ENCODE measurements at regions not wholly inside any gene's neighbourhood (a gene's known extent, or its start where the extent isn't known, plus 50 kb on each side); places are given as distances from the start of the nearest gene placed in this dataset.

DNA sequence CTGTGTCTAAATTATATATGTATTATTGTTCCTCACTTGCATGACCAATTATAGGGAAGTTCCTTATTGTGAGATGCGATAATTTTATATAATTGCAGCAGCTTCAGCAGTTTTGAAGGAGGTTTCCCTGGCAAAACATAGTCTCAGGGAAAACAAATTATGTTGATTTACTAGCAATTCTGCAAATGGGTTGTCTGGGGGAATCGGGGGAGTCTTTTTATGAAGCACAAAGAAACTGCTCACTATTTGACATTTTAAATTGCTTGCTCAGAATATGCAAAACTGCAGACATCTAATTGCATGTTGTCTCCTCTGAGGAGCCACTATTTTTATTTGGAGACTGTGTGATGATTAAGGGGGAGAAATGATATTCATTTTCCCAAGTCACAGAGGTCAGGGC, 361.6 kb downstream of the YTHDC2 start:
- TF ChIP-seq, protein P1, sequence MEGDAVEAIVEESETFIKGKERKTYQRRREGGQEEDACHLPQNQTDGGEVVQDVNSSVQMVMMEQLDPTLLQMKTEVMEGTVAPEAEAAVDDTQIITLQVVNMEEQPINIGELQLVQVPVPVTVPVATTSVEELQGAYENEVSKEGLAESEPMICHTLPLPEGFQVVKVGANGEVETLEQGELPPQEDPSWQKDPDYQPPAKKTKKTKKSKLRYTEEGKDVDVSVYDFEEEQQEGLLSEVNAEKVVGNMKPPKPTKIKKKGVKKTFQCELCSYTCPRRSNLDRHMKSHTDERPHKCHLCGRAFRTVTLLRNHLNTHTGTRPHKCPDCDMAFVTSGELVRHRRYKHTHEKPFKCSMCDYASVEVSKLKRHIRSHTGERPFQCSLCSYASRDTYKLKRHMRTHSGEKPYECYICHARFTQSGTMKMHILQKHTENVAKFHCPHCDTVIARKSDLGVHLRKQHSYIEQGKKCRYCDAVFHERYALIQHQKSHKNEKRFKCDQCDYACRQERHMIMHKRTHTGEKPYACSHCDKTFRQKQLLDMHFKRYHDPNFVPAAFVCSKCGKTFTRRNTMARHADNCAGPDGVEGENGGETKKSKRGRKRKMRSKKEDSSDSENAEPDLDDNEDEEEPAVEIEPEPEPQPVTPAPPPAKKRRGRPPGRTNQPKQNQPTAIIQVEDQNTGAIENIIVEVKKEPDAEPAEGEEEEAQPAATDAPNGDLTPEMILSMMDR (conservative IDR thresholded peaks at IDR 0.05; ENCODE audit: low read depth, low read length): no peak
- TF ChIP-seq, protein P2, sequence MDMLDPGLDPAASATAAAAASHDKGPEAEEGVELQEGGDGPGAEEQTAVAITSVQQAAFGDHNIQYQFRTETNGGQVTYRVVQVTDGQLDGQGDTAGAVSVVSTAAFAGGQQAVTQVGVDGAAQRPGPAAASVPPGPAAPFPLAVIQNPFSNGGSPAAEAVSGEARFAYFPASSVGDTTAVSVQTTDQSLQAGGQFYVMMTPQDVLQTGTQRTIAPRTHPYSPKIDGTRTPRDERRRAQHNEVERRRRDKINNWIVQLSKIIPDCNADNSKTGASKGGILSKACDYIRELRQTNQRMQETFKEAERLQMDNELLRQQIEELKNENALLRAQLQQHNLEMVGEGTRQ (IDR thresholded peaks at IDR 0.05; ENCODE audit: low read depth, low read length): no peak
- TF ChIP-seq RAD21 (IDR thresholded peaks at IDR 0.05; ENCODE audit: low read length): no peak
- no peak for TF ChIP-seq POLR2A (IDR thresholded peaks at IDR 0.05; ENCODE audit: low read depth, low read length)
- TF ChIP-seq MXI1 (IDR thresholded peaks at IDR 0.05; ENCODE audit: borderline replicate concordance, low read depth, low read length): no peak
- TF ChIP-seq, protein P3, sequence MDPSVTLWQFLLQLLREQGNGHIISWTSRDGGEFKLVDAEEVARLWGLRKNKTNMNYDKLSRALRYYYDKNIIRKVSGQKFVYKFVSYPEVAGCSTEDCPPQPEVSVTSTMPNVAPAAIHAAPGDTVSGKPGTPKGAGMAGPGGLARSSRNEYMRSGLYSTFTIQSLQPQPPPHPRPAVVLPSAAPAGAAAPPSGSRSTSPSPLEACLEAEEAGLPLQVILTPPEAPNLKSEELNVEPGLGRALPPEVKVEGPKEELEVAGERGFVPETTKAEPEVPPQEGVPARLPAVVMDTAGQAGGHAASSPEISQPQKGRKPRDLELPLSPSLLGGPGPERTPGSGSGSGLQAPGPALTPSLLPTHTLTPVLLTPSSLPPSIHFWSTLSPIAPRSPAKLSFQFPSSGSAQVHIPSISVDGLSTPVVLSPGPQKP (IDR thresholded peaks at IDR 0.05; ENCODE audit: borderline replicate concordance, low read depth, low read length): no peak
- no peak for TF ChIP-seq RFX5 (IDR thresholded peaks at IDR 0.05; ENCODE audit: low read depth, low read length)
- no peak for TF ChIP-seq SMC3 (IDR thresholded peaks at IDR 0.05; ENCODE audit: low read depth, low read length)
- no peak for TF ChIP-seq MAFK (IDR thresholded peaks at IDR 0.05; ENCODE audit: low read depth, low read length)
- no peak for TF ChIP-seq MAZ (IDR thresholded peaks at IDR 0.05; ENCODE audit: borderline replicate concordance, low read depth, low read length)
- TF ChIP-seq RCOR1 (IDR thresholded peaks at IDR 0.05; ENCODE audit: insufficient replicate concordance, low read length): no peak
- TF ChIP-seq BHLHE40 (IDR thresholded peaks at IDR 0.05; ENCODE audit: low read depth, low read length): no peak
